K562 (cell line): ENCODE measurements at regions not wholly inside any gene's neighbourhood (a gene's known extent, or its start where the extent isn't known, plus 50 kb on each side); places are given as distances from the start of the nearest gene placed in this dataset.

Experiments
- ATAC-seq: fragments of 200-7000 bp; cut with Tn5 transposase; 3 replicates; pipeline ENCODE4 v1.9.1; 2020; ENCODE audit warnings: moderate library complexity
- BruUV-seq: library from RNA; stranded (reverse); fragments of 400-500 nt; replicated peaks from 2 replicates; lab custom pipeline; 2021; lab: Mats Ljungman, UMichigan
- CTCF ChIA-PET: fragments of 300-600 bp; formaldehyde crosslinking; extraction: SDS; loops from one replicate; lab custom pipeline; 2021; ENCODE audit warnings: low intra/inter-chr PET ratio; lab: Yijun Ruan, JAX
- POLR2A ChIA-PET: fragments of 300-600, 350-650 bp; sonication (Branson Sonifier 250); formaldehyde crosslinking; extraction: SDS; loops from one replicate; lab custom pipeline; 2021; ENCODE audit warnings: antibody characterized with exemption, inconsistent platforms; lab: Yijun Ruan, JAX
- DNase-seq, 4 experiments: peaks; one replicate each; pipeline versions ENCODE4 v3.0.0 to v3.0.0-alpha.2; 2011 to 2018; ENCODE audit warnings: low spot score in 3 of 4, mixed read lengths in 3 of 4; ENCODE audit errors: extremely low read depth in 1 of 4
- FAIRE-seq: peaks from 2 replicates; lab custom pipeline; 2011; peaks lifted over from hg19 to GRCh38; lab: Jason Lieb, UNC
- H2AFZ ChIP-seq: 2 replicates; pipeline ENCODE4 v1.6.0; 2011; ENCODE audit warnings: low read depth, low read length, control low read depth, inconsistent platforms
- H3K27ac ChIP-seq: fragments of 200-600 bp; 3 replicates; pipeline ENCODE4 v1.8.0; 2011; ENCODE audit warnings: low read depth, mild to moderate bottlenecking, control low read depth, inconsistent platforms, low read length, moderate library complexity, mixed read lengths; ENCODE audit errors: extremely low read depth
- H3K27me3 ChIP-seq, 2 experiments: fragments of 300-600 bp in 1 of 2; 2 replicates in 1 of 2; 3 replicates in 1 of 2; pipeline versions ENCODE4 v1.6.0 to v1.8.0; 2011; ENCODE audit warnings: inconsistent platforms in 2 of 2, low read length in 2 of 2, mild to moderate bottlenecking in 1 of 2, mixed read lengths in 1 of 2, moderate library complexity in 1 of 2; ENCODE audit not compliant: control insufficient read depth in 2 of 2, insufficient read depth in 2 of 2
- H3K36me3 ChIP-seq: fragments of 300-600 bp; 3 replicates; pipeline ENCODE4 v1.8.0; 2011; ENCODE audit warnings: mild to moderate bottlenecking, low read length, inconsistent platforms; ENCODE audit not compliant: control insufficient read depth, insufficient read depth
- H3K4me1 ChIP-seq, 2 experiments: fragments of 200-600 bp in 1 of 2; replicated peaks in 1 of 2; 2 replicates in 1 of 2; 3 replicates in 1 of 2; pipeline versions ENCODE4 v1.5.1 to v1.8.0; 2011; ENCODE audit warnings: inconsistent platforms in 2 of 2, low read length in 2 of 2, mild to moderate bottlenecking in 1 of 2, mixed read lengths in 1 of 2, moderate library complexity in 1 of 2; ENCODE audit not compliant: control insufficient read depth in 2 of 2, insufficient read depth in 2 of 2
- H3K4me2 ChIP-seq: 2 replicates; pipeline ENCODE4 v1.6.1; 2011; ENCODE audit warnings: low read length, control low read depth, inconsistent platforms, mixed read lengths; ENCODE audit not compliant: insufficient read depth
- H3K4me3 ChIP-seq: fragments of 200-600 bp; sonication (generic), shearing (Covaris generic); 2 replicates; pipeline ENCODE4 v1.5.1; 2016; ENCODE audit warnings: control low read depth, inconsistent platforms
- H3K79me2 ChIP-seq: fragments of 200-600 bp; 3 replicates; pipeline ENCODE4 v1.8.0; 2011; ENCODE audit warnings: low read length, inconsistent platforms; ENCODE audit not compliant: control insufficient read depth, insufficient read depth
- H3K9ac ChIP-seq, 2 experiments: 2 replicates each; pipeline versions ENCODE4 v1.6.0 to v1.6.1; 2011; ENCODE audit warnings: low read depth in 2 of 2, low read length in 2 of 2, control low read depth in 1 of 2, inconsistent platforms in 1 of 2, mild to moderate bottlenecking in 1 of 2, mixed read lengths in 1 of 2; ENCODE audit not compliant: insufficient read depth in 1 of 2
- H3K9me1 ChIP-seq: one replicate; pipeline ENCODE4 v1.6.0; 2011; ENCODE audit warnings: inconsistent platforms, mild to moderate bottlenecking, low read length, moderate library complexity; ENCODE audit not compliant: control insufficient read depth, insufficient read depth
- H3K9me3 ChIP-seq: replicated peaks from 2 replicates; pipeline ENCODE4 v1.5.1; 2011; ENCODE audit warnings: low read depth, low read length, inconsistent platforms; ENCODE audit not compliant: control insufficient read depth, insufficient read depth
- H4K20me1 ChIP-seq: replicated peaks from 2 replicates; pipeline ENCODE4 v1.6.1; 2011; ENCODE audit warnings: low read length, inconsistent platforms, mixed read lengths; ENCODE audit not compliant: control insufficient read depth, insufficient read depth
- CC2D1A ChIP-seq: fragments of 450-650 bp; IDR thresholded peaks from 2 replicates; pipeline ENCODE4 v1.6.1; 2017; ENCODE audit warnings: mild to moderate bottlenecking
- MTA1 ChIP-seq: fragments of 450-650 bp; IDR thresholded peaks from 2 replicates; pipeline ENCODE4 v1.6.1; 2017; ENCODE audit warnings: borderline replicate concordance
- TCFL5 ChIP-seq: fragments of 250-450 bp; sonication (Bioruptor Pico); conservative IDR thresholded peaks from 2 replicates; pipeline ENCODE4 v1.6.1; 2021; ENCODE audit warnings: mild to moderate bottlenecking, moderate library complexity, matching md5 sums
- ZKSCAN1 ChIP-seq: fragments of 150-350 bp; IDR thresholded peaks from 2 replicates; pipeline ENCODE4 v1.6.1; 2016; ENCODE audit warnings: low read depth, low read length
- WGBS: fragments of 100-300 bp; shearing (Covaris generic); methylation state at CpG from one replicate; pipeline ENCODE4 v1.1.6; 2016; ENCODE audit warnings: low coverage, mixed read lengths; ENCODE audit not compliant: insufficient coverage; ENCODE audit errors: missing lambda C conversion rate; 5-methylcytosine and 5-hydroxymethylcytosine counted together
- in situ Hi-C: fragments of 300-500 bp; cut with MboI; formaldehyde crosslinking; loops from 4 replicates; pipeline ENCODE4 v1.15.0; 2018; ENCODE audit warnings: inconsistent platforms, mixed read lengths
- intact Hi-C: fragments of 100-400 bp; cut with micrococcal nuclease; formaldehyde crosslinking; loops from 2 replicates; pipeline ENCODE4 v1.14.2; 2022
- TF ChIP-seq, protein P1 (sequence below), 2 experiments: IDR thresholded peaks; 2 replicates each; pipeline ENCODE4 v1.6.1; 2012; ENCODE audit warnings: improper control_type of control experiment in 2 of 2, low read depth in 2 of 2, low read length in 2 of 2, borderline replicate concordance in 1 of 2

DNA sequence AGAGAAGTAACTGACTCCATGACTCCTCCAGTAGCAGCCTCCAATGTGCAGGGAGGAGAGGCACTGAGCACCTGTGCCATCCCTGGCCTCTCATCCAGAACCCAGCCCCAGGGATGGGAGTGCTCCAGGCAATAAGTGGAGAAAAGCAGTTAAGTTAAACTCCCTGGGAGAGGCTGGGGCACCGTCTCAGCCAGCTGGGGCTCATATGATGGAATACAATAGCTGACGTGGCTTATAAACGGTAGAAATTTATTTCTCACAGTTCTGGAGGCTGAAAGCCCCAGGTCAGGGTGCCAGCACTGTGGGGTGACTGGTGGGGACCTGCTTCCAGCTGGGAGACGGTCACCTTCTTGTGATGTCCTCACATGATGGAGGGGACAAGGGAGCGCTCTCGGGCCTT is 94.7 kb downstream of the RAMP3 start:
- intact Hi-C loops: no loop called here
- H3K9me3 ChIP-seq: no peaks in the 10 kb centered on the region
- no peak for DNase-seq

DNA sequence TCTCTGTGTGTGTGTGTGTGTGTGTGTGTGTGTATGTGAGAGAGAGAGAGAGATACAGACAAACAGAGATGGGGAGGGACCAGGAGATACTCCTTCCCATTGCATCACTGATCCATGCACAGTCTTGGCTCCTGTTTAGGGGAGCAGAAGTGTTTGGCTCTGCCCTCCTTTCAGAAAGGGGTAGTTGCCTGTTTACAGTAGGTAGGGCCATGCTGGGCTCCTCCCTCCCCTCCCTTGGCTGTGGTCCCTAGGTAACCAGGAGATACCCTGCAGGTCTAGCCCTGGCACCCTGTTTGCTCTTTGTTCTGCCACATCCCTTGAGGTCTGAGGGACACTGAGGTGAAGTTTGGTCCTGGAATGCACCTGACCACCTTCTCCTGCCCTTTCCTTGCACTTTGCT is 95.3 kb downstream of the RAMP3 start:
- no peak for TF ChIP-seq MTA1
- no peak for TF ChIP-seq CC2D1A
- TF ChIP-seq ZKSCAN1: no peak
- TF ChIP-seq TCFL5 (CRISPR knock-in tag): no peak
- TF ChIP-seq, all 486 proteins: peak for 0
- intact Hi-C loops: no loop called here
- FAIRE-seq (no peak), DNase-seq (no peak), ATAC-seq (no peak)
- ChIA-PET POLR2A (interaction anchor here (0.7 kb wide), 1 partner anchor 235 kb away, joined by 3 read pairs; no protein-coding TSS in a partner anchor), CTCF (no interaction called here)
- Histone ChIP-seq H3K79me2 (no peaks in the 10 kb centered on the region), H3K4me3 (no peak overlapping the region), H3K4me2 (no peak overlapping the region), H2AFZ (no peak overlapping the region), H3K4me1 (no peaks in the 10 kb centered on the region), H3K9ac (no peak overlapping the region), H3K9me3 (no peaks in the 10 kb centered on the region), H3K36me3 (no peaks in the 10 kb centered on the region), H3K27me3 (peaks cover 0 to 26% of the 10 kb centered on the region in 2 experiments), H4K20me1 (no peaks in the 10 kb centered on the region), H3K27ac (no peak overlapping the region), H3K9me1 (no peaks in the 10 kb centered on the region)
- no TSS peak for BruUV-seq
- in situ Hi-C loops: no loop called here

More for the DNA sequence above, 94.7 kb downstream of the RAMP3 start:
- no peak overlapping the region for H3K27ac ChIP-seq
- H3K4me1 ChIP-seq: no peaks in the 10 kb centered on the region
- no peaks in the 10 kb centered on the region for H3K9me1 ChIP-seq
- CTCF ChIA-PET: no interaction called here
- 2% methylated on average over 6 of the region's 6 CpGs for whole genome bisulfite sequencing
- H3K36me3 ChIP-seq: no peaks in the 10 kb centered on the region
- no peak overlapping the region for H3K4me2 ChIP-seq
- FAIRE-seq (no peak), ATAC-seq (no peak)
- TF ChIP-seq, protein P1, sequence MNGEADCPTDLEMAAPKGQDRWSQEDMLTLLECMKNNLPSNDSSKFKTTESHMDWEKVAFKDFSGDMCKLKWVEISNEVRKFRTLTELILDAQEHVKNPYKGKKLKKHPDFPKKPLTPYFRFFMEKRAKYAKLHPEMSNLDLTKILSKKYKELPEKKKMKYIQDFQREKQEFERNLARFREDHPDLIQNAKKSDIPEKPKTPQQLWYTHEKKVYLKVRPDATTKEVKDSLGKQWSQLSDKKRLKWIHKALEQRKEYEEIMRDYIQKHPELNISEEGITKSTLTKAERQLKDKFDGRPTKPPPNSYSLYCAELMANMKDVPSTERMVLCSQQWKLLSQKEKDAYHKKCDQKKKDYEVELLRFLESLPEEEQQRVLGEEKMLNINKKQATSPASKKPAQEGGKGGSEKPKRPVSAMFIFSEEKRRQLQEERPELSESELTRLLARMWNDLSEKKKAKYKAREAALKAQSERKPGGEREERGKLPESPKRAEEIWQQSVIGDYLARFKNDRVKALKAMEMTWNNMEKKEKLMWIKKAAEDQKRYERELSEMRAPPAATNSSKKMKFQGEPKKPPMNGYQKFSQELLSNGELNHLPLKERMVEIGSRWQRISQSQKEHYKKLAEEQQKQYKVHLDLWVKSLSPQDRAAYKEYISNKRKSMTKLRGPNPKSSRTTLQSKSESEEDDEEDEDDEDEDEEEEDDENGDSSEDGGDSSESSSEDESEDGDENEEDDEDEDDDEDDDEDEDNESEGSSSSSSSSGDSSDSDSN (IDR thresholded peaks at IDR 0.05; ENCODE audit: borderline replicate concordance in 1 of 2, low read depth in 2 of 2, low read length in 2 of 2): no peak
- H3K27me3 ChIP-seq: peaks cover 0 to 22% of the 10 kb centered on the region in 2 experiments
- POLR2A ChIA-PET: interaction anchor here (0.7 kb wide), 1 partner anchor 236 kb away, joined by 3 read pairs; no protein-coding TSS in a partner anchor
- H3K9ac ChIP-seq: no peak overlapping the region
- no TSS peak for BruUV-seq
- no peaks in the 10 kb centered on the region for H4K20me1 ChIP-seq
- H3K79me2 ChIP-seq: no peaks in the 10 kb centered on the region
- H3K4me3 ChIP-seq: no peak overlapping the region
- H2AFZ ChIP-seq: no peak overlapping the region
- in situ Hi-C loops: no loop called here
